Astrocyte (in vitro differentiated cells and primary cell): ENCODE measurements at regions not wholly inside any gene's neighbourhood (a gene's known extent, or its start where the extent isn't known, plus 50 kb on each side); places are given as distances from the start of the nearest gene placed in this dataset.

ENCODE experiments used
- DNase-seq: peaks from one replicate; pipeline ENCODE4 v3.0.0-alpha.2; 2010; ENCODE audit warnings: low read depth
- FAIRE-seq: peaks from 2 replicates; lab custom pipeline; 2011; peaks lifted over from hg19 to GRCh38; lab: Jason Lieb, UNC
- H2AFZ ChIP-seq: 2 replicates; pipeline ENCODE4 v1.6.0; 2012; ENCODE audit warnings: low read depth, low read length, inconsistent platforms
- H3K27ac ChIP-seq: 2 replicates; pipeline ENCODE4 v1.5.1; 2011; ENCODE audit warnings: low read depth, low read length, inconsistent platforms
- H3K27me3 ChIP-seq: 2 replicates; pipeline ENCODE4 v1.6.0; 2011; ENCODE audit warnings: low read length, inconsistent platforms; ENCODE audit not compliant: insufficient read depth
- H3K36me3 ChIP-seq: 2 replicates; pipeline ENCODE4 v1.5.1; 2011; ENCODE audit warnings: low read length, inconsistent platforms; ENCODE audit not compliant: insufficient read depth
- H3K4me1 ChIP-seq: 2 replicates; pipeline ENCODE4 v1.5.1; 2011; ENCODE audit warnings: low read length, inconsistent platforms; ENCODE audit not compliant: insufficient read depth
- H3K4me2 ChIP-seq: 2 replicates; pipeline ENCODE4 v1.6.0; 2012; ENCODE audit warnings: low read length, inconsistent platforms
- H3K4me3 ChIP-seq: 2 replicates; pipeline ENCODE4 v1.5.1; 2011; ENCODE audit warnings: low read depth, mild to moderate bottlenecking, low read length, inconsistent platforms; ENCODE audit not compliant: insufficient read depth
- H3K79me2 ChIP-seq: 2 replicates; pipeline ENCODE4 v1.6.0; 2012; ENCODE audit warnings: mild to moderate bottlenecking, low read length, inconsistent platforms; ENCODE audit not compliant: insufficient read depth
- H3K9ac ChIP-seq: 2 replicates; pipeline ENCODE4 v1.6.0; 2012; ENCODE audit warnings: mild to moderate bottlenecking, low read length, inconsistent platforms
- H3K9me3 ChIP-seq: 2 replicates; pipeline ENCODE4 v1.5.1; 2012; ENCODE audit warnings: low read depth, mild to moderate bottlenecking, low read length, inconsistent platforms; ENCODE audit not compliant: insufficient read depth
- H4K20me1 ChIP-seq: 2 replicates; pipeline ENCODE4 v1.6.0; 2012; ENCODE audit warnings: low read length, inconsistent platforms; ENCODE audit not compliant: insufficient read depth
- H3K27ac Mint-ChIP-seq: one replicate; pipeline ENCODE4 v1.8.0; 2021; ENCODE audit warnings: mild to moderate bottlenecking, mixed read lengths; ENCODE audit not compliant: unreplicated experiment
- H3K27me3 Mint-ChIP-seq: one replicate; pipeline ENCODE4 v1.8.0; 2021; ENCODE audit warnings: low read depth, mixed read lengths; ENCODE audit not compliant: unreplicated experiment
- H3K36me3 Mint-ChIP-seq: one replicate; pipeline ENCODE4 v1.8.0; 2021; ENCODE audit warnings: low read depth, mixed read lengths; ENCODE audit not compliant: unreplicated experiment
- H3K4me1 Mint-ChIP-seq: one replicate; pipeline ENCODE4 v1.8.0; 2021; ENCODE audit warnings: low read depth, mixed read lengths; ENCODE audit not compliant: unreplicated experiment
- H3K4me3 Mint-ChIP-seq: one replicate; pipeline ENCODE4 v1.8.0; 2021; ENCODE audit warnings: mild to moderate bottlenecking, moderate library complexity, mixed read lengths; ENCODE audit not compliant: unreplicated experiment
- H3K9me3 Mint-ChIP-seq: one replicate; pipeline ENCODE4 v1.8.0; 2021; ENCODE audit warnings: mild to moderate bottlenecking, mixed read lengths; ENCODE audit not compliant: unreplicated experiment
- CTCF ChIP-seq: IDR thresholded peaks from 2 replicates; pipeline ENCODE4 v1.5.1; 2011; ENCODE audit warnings: low read depth, mild to moderate bottlenecking, inconsistent platforms, low read length, moderate library complexity; ENCODE audit not compliant: insufficient read depth
- EZH2 ChIP-seq: IDR thresholded peaks from 2 replicates; pipeline ENCODE4 v1.6.1; 2012; ENCODE audit warnings: mild to moderate bottlenecking, low read length, inconsistent platforms; ENCODE audit not compliant: insufficient read depth

GRCh38 chr12:17595111-17595510 lies 494.9 kb downstream of the RERGL start:
- Mint-ChIP-seq H3K4me3 (no peak overlapping the region), H3K4me1 (no peaks in the 10 kb centered on the region), H3K27ac (no peak overlapping the region)

GRCh38 chr12:17593715-17594406 lies 496.1 kb downstream of the RERGL start:
- no peak for TF ChIP-seq EZH2
- TF ChIP-seq CTCF = no peak
- Histone ChIP-seq H3K27me3 (no peaks in the 10 kb centered on the region), H3K4me2 (no peak overlapping the region), H3K9me3 (no peaks in the 10 kb centered on the region), H3K4me3 (no peak overlapping the region), H3K9ac (no peak overlapping the region), H4K20me1 (no peaks in the 10 kb centered on the region), H2AFZ (no peak overlapping the region), H3K4me1 (no peaks in the 10 kb centered on the region), H3K79me2 (no peaks in the 10 kb centered on the region), H3K27ac (no peak overlapping the region), H3K36me3 (no peaks in the 10 kb centered on the region)
- Mint-ChIP-seq H3K27me3 (no peaks in the 10 kb centered on the region), H3K9me3 (no peaks in the 10 kb centered on the region), H3K27ac (no peak overlapping the region), H3K4me1 (no peaks in the 10 kb centered on the region), H3K4me3 (no peak overlapping the region), H3K36me3 (no peaks in the 10 kb centered on the region)
- no peak for FAIRE-seq
- no peak for DNase-seq

More at GRCh38 chr12:17595111-17595510, 494.9 kb downstream of the RERGL start:
- Histone ChIP-seq H3K4me2 (no peak overlapping the region), H2AFZ (no peak overlapping the region), H3K27ac (no peak overlapping the region), H3K79me2 (no peaks in the 10 kb centered on the region), H3K4me3 (no peak overlapping the region), H4K20me1 (no peaks in the 10 kb centered on the region), H3K4me1 (no peaks in the 10 kb centered on the region), H3K9ac (no peak overlapping the region), H3K36me3 (no peaks in the 10 kb centered on the region), H3K9me3 (no peaks in the 10 kb centered on the region), H3K27me3 (no peaks in the 10 kb centered on the region)
- H3K27me3 Mint-ChIP-seq = no peaks in the 10 kb centered on the region
- DNase-seq = no peak
- FAIRE-seq = no peak
- no peaks in the 10 kb centered on the region for H3K9me3 Mint-ChIP-seq
- TF ChIP-seq CTCF (no peak), EZH2 (no peak)
- no peaks in the 10 kb centered on the region for H3K36me3 Mint-ChIP-seq

- Histone ChIP-seq H3K79me2 (no peaks in the 10 kb centered on the region), H3K36me3 (no peaks in the 10 kb centered on the region), H3K4me1 (no peaks in the 10 kb centered on the region), H3K27me3 (no peaks in the 10 kb centered on the region), H2AFZ (no peak overlapping the region), H3K9ac (no peak overlapping the region), H3K4me2 (no peak overlapping the region), H3K27ac (no peak overlapping the region), H3K4me3 (no peak overlapping the region), H4K20me1 (no peaks in the 10 kb centered on the region), H3K9me3 (no peaks in the 10 kb centered on the region)
- H3K4me1 Mint-ChIP-seq = no peaks in the 10 kb centered on the region
- H3K27ac Mint-ChIP-seq = no peak overlapping the region
- no peaks in the 10 kb centered on the region for H3K27me3 Mint-ChIP-seq
- no peak overlapping the region for H3K4me3 Mint-ChIP-seq
- no peak for FAIRE-seq
- no peaks in the 10 kb centered on the region for H3K9me3 Mint-ChIP-seq
- no peak for DNase-seq
- H3K36me3 Mint-ChIP-seq = no peaks in the 10 kb centered on the region
- TF ChIP-seq EZH2 (no peak), CTCF (no peak)
These were observed 497.5 kb downstream of the RERGL start for GRCh38 chr12:17592472-17592871.
